WTC11 (cell line): ENCODE measurements at regions not wholly inside any gene's neighbourhood (a gene's known extent, or its start where the extent isn't known, plus 50 kb on each side); places are given as distances from the start of the nearest gene placed in this dataset.

Experiments used
- CREB1 ChIP-seq: sonication (generic); formaldehyde crosslinking; IDR thresholded peaks from 2 replicates; pipeline ENCODE4 v1.8.0; 2023; ENCODE audit warnings: mild to moderate bottlenecking, missing genetic modification reagents
- JUN ChIP-seq: sonication (generic); formaldehyde crosslinking; IDR thresholded peaks from 2 replicates; pipeline ENCODE4 v1.8.0; 2023; ENCODE audit warnings: mild to moderate bottlenecking, missing genetic modification reagents
- PRRX2 ChIP-seq: fragments of 250-450 bp; sonication (Bioruptor Pico); IDR thresholded peaks from 2 replicates; pipeline ENCODE4 v1.8.0; 2021; ENCODE audit warnings: mild to moderate bottlenecking
- SMAD4 ChIP-seq: sonication (generic); formaldehyde crosslinking; IDR thresholded peaks from 2 replicates; pipeline ENCODE4 v1.8.0; 2022; ENCODE audit warnings: mild to moderate bottlenecking, missing genetic modification reagents
- TF ChIP-seq, protein P1 (sequence below): fragments of 200-600 bp; IDR thresholded peaks from 2 replicates; pipeline ENCODE4 v1.8.0; 2022; ENCODE audit warnings: antibody characterized with exemption
- TF ChIP-seq, protein P2 (sequence below): fragments of 250-450 bp; sonication (Bioruptor Pico); IDR thresholded peaks from 2 replicates; pipeline ENCODE4 v1.9.0; 2021; ENCODE audit warnings: moderate library complexity, mild to moderate bottlenecking, inconsistent platforms, borderline replicate concordance
- TF ChIP-seq, protein P3 (sequence below): sonication (generic); formaldehyde crosslinking; IDR thresholded peaks from 2 replicates; pipeline ENCODE4 v1.8.0; 2023; ENCODE audit warnings: mild to moderate bottlenecking, missing genetic modification reagents

DNA sequence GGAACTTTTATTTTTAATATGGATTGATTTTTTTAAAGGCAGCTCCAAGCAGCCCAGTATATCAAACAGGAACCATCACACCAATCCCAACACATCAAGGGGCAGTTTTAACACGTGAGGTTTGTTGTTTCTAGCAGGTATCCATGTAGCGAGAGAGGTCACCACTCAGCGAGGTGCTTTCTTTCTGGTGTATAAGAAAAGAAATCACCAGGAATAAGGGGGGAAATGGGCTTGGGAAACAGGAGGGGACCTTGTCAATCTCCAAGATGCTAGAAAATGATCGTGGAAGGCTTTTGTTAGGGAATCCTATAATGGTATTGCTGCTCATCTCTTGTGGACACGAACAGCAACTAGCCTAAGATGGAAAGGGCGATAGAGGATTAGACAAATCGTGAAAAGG lies 402.9 kb upstream of the ATP11B start:
- TF ChIP-seq, protein P1, sequence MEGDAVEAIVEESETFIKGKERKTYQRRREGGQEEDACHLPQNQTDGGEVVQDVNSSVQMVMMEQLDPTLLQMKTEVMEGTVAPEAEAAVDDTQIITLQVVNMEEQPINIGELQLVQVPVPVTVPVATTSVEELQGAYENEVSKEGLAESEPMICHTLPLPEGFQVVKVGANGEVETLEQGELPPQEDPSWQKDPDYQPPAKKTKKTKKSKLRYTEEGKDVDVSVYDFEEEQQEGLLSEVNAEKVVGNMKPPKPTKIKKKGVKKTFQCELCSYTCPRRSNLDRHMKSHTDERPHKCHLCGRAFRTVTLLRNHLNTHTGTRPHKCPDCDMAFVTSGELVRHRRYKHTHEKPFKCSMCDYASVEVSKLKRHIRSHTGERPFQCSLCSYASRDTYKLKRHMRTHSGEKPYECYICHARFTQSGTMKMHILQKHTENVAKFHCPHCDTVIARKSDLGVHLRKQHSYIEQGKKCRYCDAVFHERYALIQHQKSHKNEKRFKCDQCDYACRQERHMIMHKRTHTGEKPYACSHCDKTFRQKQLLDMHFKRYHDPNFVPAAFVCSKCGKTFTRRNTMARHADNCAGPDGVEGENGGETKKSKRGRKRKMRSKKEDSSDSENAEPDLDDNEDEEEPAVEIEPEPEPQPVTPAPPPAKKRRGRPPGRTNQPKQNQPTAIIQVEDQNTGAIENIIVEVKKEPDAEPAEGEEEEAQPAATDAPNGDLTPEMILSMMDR = no peak
- TF ChIP-seq JUN (CRISPR knock-in tag) (no peak), PRRX2 (no peak), SMAD4 (CRISPR knock-in tag) (no peak), CREB1 (CRISPR knock-in tag) (no peak)
- TF ChIP-seq, protein P2, sequence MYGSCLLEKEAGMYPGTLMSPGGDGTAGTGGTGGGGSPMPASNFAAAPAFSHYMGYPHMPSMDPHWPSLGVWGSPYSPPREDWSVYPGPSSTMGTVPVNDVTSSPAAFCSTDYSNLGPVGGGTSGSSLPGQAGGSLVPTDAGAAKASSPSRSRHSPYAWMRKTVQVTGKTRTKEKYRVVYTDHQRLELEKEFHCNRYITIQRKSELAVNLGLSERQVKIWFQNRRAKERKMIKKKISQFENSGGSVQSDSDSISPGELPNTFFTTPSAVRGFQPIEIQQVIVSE (CRISPR knock-in tag) = no peak
- TF ChIP-seq, protein P3, sequence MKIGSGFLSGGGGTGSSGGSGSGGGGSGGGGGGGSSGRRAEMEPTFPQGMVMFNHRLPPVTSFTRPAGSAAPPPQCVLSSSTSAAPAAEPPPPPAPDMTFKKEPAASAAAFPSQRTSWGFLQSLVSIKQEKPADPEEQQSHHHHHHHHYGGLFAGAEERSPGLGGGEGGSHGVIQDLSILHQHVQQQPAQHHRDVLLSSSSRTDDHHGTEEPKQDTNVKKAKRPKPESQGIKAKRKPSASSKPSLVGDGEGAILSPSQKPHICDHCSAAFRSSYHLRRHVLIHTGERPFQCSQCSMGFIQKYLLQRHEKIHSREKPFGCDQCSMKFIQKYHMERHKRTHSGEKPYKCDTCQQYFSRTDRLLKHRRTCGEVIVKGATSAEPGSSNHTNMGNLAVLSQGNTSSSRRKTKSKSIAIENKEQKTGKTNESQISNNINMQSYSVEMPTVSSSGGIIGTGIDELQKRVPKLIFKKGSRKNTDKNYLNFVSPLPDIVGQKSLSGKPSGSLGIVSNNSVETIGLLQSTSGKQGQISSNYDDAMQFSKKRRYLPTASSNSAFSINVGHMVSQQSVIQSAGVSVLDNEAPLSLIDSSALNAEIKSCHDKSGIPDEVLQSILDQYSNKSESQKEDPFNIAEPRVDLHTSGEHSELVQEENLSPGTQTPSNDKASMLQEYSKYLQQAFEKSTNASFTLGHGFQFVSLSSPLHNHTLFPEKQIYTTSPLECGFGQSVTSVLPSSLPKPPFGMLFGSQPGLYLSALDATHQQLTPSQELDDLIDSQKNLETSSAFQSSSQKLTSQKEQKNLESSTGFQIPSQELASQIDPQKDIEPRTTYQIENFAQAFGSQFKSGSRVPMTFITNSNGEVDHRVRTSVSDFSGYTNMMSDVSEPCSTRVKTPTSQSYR (CRISPR knock-in tag) = no peak
